ENCODE measurements at regions not wholly inside any gene's neighbourhood (a gene's known extent, or its start where the extent isn't known, plus 50 kb on each side); places are given as distances from the start of the nearest gene placed in this dataset.

GRCh38 chr13:100822871-100823443 lies 148.4 kb upstream of the TMTC4 start:
- Histone ChIP-seq H4K20me1 (ENCODE audit: insufficient read depth, poor library complexity, severe bottlenecking) (no peaks in the 10 kb centered on the region), H2AFZ (no peak overlapping the region), H3K9me2 (replicated peaks; ENCODE audit: insufficient read depth) (no peaks in the 10 kb centered on the region), H3K27me3 (no peaks in the 10 kb centered on the region), H3K79me2 (no peaks in the 10 kb centered on the region), H3K4me2 (no peak overlapping the region), H3K9me3 (ENCODE audit: low read depth) (no peaks in the 10 kb centered on the region), H3K4me3 (no peak overlapping the region), H3K4me1 (ENCODE audit: insufficient read depth) (peaks cover 6% of the 10 kb centered on the region), H3K27ac (no peak overlapping the region), H3K36me3 (replicated peaks; ENCODE audit: insufficient read depth, low read depth) (no peaks in the 10 kb centered on the region)
- DNase-seq (ENCODE audit: low spot score), result no peak
- TF ChIP-seq EZH2 (IDR thresholded peaks at IDR 0.05; ENCODE audit: borderline replicate concordance) (no peak), CTCF (IDR thresholded peaks at IDR 0.05; ENCODE audit: poor library complexity) (no peak), EZH2phosphoT487 (IDR thresholded peaks at IDR 0.05; ENCODE audit: low read depth, severe bottlenecking, unreplicated experiment) (no peak)
- 91% methylated on average over 6 of the region's 6 CpGs for WGBS (ENCODE audit: low lambda C conversion rate, missing lambda C conversion rate)

GRCh38 chr13:100818711-100819110 lies 144.1 kb upstream of the TMTC4 start:
- Histone ChIP-seq H3K9me3 (ENCODE audit: low read depth) (no peaks in the 10 kb centered on the region), H3K27ac (no peak overlapping the region), H3K9me2 (replicated peaks; ENCODE audit: insufficient read depth) (no peaks in the 10 kb centered on the region), H3K4me3 (no peak overlapping the region), H3K27me3 (no peaks in the 10 kb centered on the region), H3K4me1 (ENCODE audit: insufficient read depth) (peaks cover 10% of the 10 kb centered on the region), H3K4me2 (no peak overlapping the region), H3K36me3 (replicated peaks; ENCODE audit: insufficient read depth, low read depth) (no peaks in the 10 kb centered on the region), H2AFZ (no peak overlapping the region), H3K79me2 (no peaks in the 10 kb centered on the region), H4K20me1 (ENCODE audit: insufficient read depth, poor library complexity, severe bottlenecking) (no peaks in the 10 kb centered on the region)
- no peak for DNase-seq (ENCODE audit: low spot score)
- TF ChIP-seq EZH2 (IDR thresholded peaks at IDR 0.05; ENCODE audit: borderline replicate concordance) (no peak), CTCF (IDR thresholded peaks at IDR 0.05; ENCODE audit: poor library complexity) (no peak), EZH2phosphoT487 (IDR thresholded peaks at IDR 0.05; ENCODE audit: low read depth, severe bottlenecking, unreplicated experiment) (no peak)
- 76% methylated on average over 3 of the region's 3 CpGs for WGBS (ENCODE audit: low lambda C conversion rate, missing lambda C conversion rate)

GRCh38 chr13:100817928-100818327 lies 143.3 kb upstream of the TMTC4 start:
- H3K36me3 ChIP-seq (replicated peaks; ENCODE audit: insufficient read depth, low read depth), result no peaks in the 10 kb centered on the region
- H3K4me1 ChIP-seq (ENCODE audit: insufficient read depth), result peaks cover 10% of the 10 kb centered on the region
- H2AFZ ChIP-seq, result no peak overlapping the region
- no peaks in the 10 kb centered on the region for H3K27me3 ChIP-seq
- H3K79me2 ChIP-seq, result no peaks in the 10 kb centered on the region
- TF ChIP-seq CTCF (IDR thresholded peaks at IDR 0.05; ENCODE audit: poor library complexity) (no peak), EZH2 (IDR thresholded peaks at IDR 0.05; ENCODE audit: borderline replicate concordance) (no peak), EZH2phosphoT487 (IDR thresholded peaks at IDR 0.05; ENCODE audit: low read depth, severe bottlenecking, unreplicated experiment) (no peak)
- H3K4me2 ChIP-seq, result no peak overlapping the region
- no peaks in the 10 kb centered on the region for H3K9me3 ChIP-seq (ENCODE audit: low read depth)
- H4K20me1 ChIP-seq (ENCODE audit: insufficient read depth, poor library complexity, severe bottlenecking), result no peaks in the 10 kb centered on the region
- H3K4me3 ChIP-seq, result no peak overlapping the region
- H3K27ac ChIP-seq, result no peak overlapping the region
- DNase-seq (ENCODE audit: low spot score), result no peak
- no peaks in the 10 kb centered on the region for H3K9me2 ChIP-seq (replicated peaks; ENCODE audit: insufficient read depth)

Data from hepatocyte (in vitro differentiated cells).